LNCAP (cell line): ENCODE measurements at regions not wholly inside any gene's neighbourhood (a gene's known extent, or its start where the extent isn't known, plus 50 kb on each side); places are given as distances from the start of the nearest gene placed in this dataset.

ENCODE experiments used
- CTCF ChIP-seq: fragments of 450-650 bp; IDR thresholded peaks from 2 replicates; pipeline ENCODE4 v1.5.1; 2017; ENCODE audit warnings: mild to moderate bottlenecking

- TF ChIP-seq CTCF, result no peak
Observed at GRCh38 chr9:79829566-79830302, 258.0 kb downstream of the TLE4 start.

GRCh38 chr9:79824265-79824664 lies 252.5 kb downstream of the TLE4 start:
- no peak for TF ChIP-seq CTCF

DNA sequence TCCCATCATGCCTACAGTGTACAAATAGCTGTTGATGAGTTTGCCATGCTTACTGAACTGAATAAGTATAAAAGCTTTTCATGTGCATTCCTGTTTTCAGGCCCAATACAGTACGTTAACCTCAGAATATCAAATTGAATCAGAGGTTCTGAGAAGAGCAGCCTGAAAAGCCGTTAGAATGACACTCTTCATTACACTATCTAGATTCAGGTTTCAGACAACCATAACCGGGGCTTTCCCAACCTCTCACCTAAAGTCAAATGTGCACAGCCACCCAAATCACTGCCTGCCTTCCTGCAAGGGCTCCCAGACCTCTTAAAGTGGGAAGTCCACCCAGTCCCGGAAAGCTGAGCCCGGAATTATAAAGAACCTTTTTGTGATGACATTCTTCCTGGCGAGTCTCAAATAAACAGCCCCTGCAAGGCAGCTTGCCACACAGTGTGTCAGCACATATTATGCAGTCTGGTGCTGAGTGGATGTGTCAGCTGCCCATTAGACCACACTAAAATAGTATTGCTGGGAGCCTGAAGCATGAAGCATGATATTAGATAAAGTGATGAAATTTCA lies 245.8 kb downstream of the TLE4 start:
- TF ChIP-seq CTCF, result no peak

GRCh38 chr9:79813258-79813638 lies 241.5 kb downstream of the TLE4 start:
- TF ChIP-seq CTCF, result no peak

- TF ChIP-seq CTCF, result no peak
Observed at GRCh38 chr9:79812507-79813257, 240.9 kb downstream of the TLE4 start.

DNA sequence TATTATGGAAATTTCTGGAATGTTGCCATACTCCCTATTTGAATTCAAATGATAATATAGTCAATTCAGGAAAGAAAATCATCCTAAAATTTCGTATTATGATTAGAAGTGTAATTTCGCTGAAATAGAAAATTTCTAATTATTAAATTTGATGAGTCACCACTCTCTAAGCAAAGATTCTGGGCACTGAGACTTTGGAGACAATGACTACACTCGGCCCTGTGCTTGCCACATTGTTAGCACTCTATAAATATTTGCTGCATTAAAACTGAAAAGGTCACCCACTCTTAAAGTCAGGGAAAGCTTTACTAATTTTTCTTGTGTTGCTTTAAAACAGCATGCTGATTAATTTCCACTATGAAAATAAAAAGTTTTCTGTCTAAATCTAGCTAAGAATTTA lies 240.3 kb downstream of the TLE4 start:
- TF ChIP-seq CTCF, result no peak

GRCh38 chr9:79809931-79810330 lies 238.2 kb downstream of the TLE4 start:
- no peak for TF ChIP-seq CTCF
